ENCODE measurements at regions not wholly inside any gene's neighbourhood (a gene's known extent, or its start where the extent isn't known, plus 50 kb on each side); places are given as distances from the start of the nearest gene placed in this dataset.

GRCh38 chr4:107278791-107279483 lies 242.8 kb upstream of the DKK2 start:
- no peak overlapping the region for H3K4me3 ChIP-seq (ENCODE audit: low read depth, low read length)
- no peak for DNase-seq (ENCODE audit: low read depth)
- TF ChIP-seq CTCF (IDR thresholded peaks at IDR 0.05; ENCODE audit: low read depth, low read length, missing control alignments), result no peak

GRCh38 chr4:107276052-107276451 lies 239.9 kb upstream of the DKK2 start:
- DNase-seq (ENCODE audit: low read depth), result no peak
- no peak overlapping the region for H3K4me3 ChIP-seq (ENCODE audit: low read depth, low read length)
- TF ChIP-seq CTCF (IDR thresholded peaks at IDR 0.05; ENCODE audit: low read depth, low read length, missing control alignments), result no peak

- no peak for DNase-seq (ENCODE audit: low read depth)
- no peak for TF ChIP-seq CTCF (IDR thresholded peaks at IDR 0.05; ENCODE audit: low read depth, low read length, missing control alignments)
- H3K4me3 ChIP-seq (ENCODE audit: low read depth, low read length), result no peak overlapping the region
These were observed 239.1 kb upstream of the DKK2 start for GRCh38 chr4:107275225-107275624.

GRCh38 chr4:107270614-107271013 lies 234.5 kb upstream of the DKK2 start:
- no peak for DNase-seq (ENCODE audit: low read depth)
- no peak for TF ChIP-seq CTCF (IDR thresholded peaks at IDR 0.05; ENCODE audit: low read depth, low read length, missing control alignments)
- H3K4me3 ChIP-seq (ENCODE audit: low read depth, low read length), result no peak overlapping the region

- no peak for DNase-seq (ENCODE audit: low read depth)
- TF ChIP-seq CTCF (IDR thresholded peaks at IDR 0.05; ENCODE audit: low read depth, low read length, missing control alignments), result no peak
- no peak overlapping the region for H3K4me3 ChIP-seq (ENCODE audit: low read depth, low read length)
These were observed 233.1 kb upstream of the DKK2 start for GRCh38 chr4:107269175-107269574.

GRCh38 chr4:107265859-107266258 lies 229.7 kb upstream of the DKK2 start:
- TF ChIP-seq CTCF (IDR thresholded peaks at IDR 0.05; ENCODE audit: low read depth, low read length, missing control alignments), result no peak
- no peak overlapping the region for H3K4me3 ChIP-seq (ENCODE audit: low read depth, low read length)
- DNase-seq (ENCODE audit: low read depth), result no peak

- no peak overlapping the region for H3K4me3 ChIP-seq (ENCODE audit: low read depth, low read length)
- no peak for DNase-seq (ENCODE audit: low read depth)
- TF ChIP-seq CTCF (IDR thresholded peaks at IDR 0.05; ENCODE audit: low read depth, low read length, missing control alignments), result no peak
These were observed 225.2 kb upstream of the DKK2 start for GRCh38 chr4:107261241-107261874.

All from GM12864 (cell line).